ENCODE measurements at regions not wholly inside any gene's neighbourhood (a gene's known extent, or its start where the extent isn't known, plus 50 kb on each side); places are given as distances from the start of the nearest gene placed in this dataset.

DNA sequence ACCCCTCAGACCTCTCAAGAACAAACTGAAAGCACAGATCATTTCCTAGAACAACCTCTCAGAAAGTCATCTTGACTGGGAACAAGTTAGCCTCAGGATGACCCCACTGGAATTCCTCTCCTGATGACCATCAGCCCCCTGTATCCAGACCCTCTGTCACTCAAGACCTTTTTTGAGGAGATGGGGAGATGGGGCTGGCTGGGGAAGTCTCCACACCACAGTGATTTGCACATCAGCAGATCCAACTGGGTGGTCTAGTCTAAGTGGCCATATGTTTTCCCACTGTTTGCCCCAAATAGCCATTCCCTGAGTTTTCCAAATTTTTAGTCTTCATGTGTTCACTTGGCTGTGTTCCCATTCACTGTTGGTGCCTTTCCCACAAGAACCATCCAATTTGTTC is 452.4 kb upstream of the NPVF start:
- TF ChIP-seq POLR2A (IDR thresholded peaks at IDR 0.05; ENCODE audit: low read length): no peak
- TF ChIP-seq GATA1 (IDR thresholded peaks at IDR 0.05; ENCODE audit: low read depth, low read length): no peak

All from erythroblast (primary cell).